ENCODE measurements at regions not wholly inside any gene's neighbourhood (a gene's known extent, or its start where the extent isn't known, plus 50 kb on each side); places are given as distances from the start of the nearest gene placed in this dataset.
"Not testable (repeated sequence)": the region's sequence is repeated elsewhere in the genome, so short reads cannot be mapped to it uniquely, and the experiment has no call there.

DNA sequence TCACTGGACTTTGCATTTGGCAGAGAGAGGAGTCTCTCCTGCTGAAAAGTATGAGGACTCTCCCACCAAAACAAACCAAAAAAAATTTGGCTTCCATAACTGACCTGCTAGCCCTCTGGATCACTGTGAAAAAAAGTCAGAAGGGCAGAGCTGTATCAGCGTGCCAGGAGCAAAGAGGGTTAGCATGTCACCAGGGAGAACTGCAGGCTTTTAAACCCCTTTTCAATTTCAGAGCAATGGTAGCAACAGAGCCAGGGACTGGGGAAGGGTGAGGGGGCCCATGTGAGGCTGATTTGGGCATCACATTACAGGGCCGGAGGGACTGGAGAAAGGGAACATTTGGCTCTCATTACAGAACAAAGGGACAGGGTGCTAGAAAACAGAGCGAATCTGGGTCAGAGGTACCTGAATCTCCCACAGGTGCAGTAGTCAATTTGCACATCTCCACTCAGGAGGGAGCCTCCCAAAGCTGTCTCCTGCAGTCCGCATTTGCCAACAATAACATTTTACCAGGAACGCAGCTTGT, 185.7 kb upstream of the EYA4 start:
- no peak for DNase-seq

DNA sequence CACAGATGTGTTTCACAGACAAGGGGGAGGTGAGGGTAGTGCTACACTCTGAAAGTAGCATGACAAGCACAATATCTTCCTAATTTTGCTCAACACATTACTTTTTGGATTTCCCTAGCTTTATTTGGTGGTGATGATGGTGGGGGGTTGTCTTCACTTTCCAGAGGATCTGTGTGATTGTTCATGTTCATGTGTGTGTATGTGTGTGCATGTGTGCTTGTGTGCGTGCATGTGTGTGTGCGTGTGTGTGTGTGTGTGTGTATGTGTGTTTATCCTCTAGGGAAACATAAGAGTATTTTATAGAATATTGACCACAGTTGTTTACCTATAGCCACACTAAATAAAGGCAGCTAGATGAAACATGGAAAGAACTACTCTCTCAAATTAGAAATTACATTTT, 183.8 kb upstream of the EYA4 start:
- DNase-seq, result no peak

DNA sequence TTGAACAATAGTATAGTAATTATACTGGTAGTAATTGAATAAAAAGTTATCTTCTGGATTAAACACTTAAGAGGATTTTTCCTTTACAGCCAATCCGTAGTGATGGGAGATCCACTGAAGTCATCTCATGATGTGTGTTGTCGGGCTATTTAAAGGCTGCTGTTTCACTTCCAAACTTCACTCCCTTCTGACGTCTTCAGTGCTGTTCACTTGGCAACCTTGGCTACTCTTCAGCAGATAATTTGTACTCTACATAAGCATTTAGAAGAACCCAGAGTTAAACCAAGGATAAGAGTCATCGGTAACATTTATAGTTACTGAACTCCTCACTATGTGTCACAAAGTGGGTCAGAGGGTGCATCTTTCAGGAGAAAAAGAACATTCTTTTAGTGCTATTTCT, 179.1 kb upstream of the EYA4 start:
- DNase-seq, result no peak

GRCh38 chr6:133062696-133063306, 178.4 kb upstream of the EYA4 start:
- DNase-seq, result no peak

DNA sequence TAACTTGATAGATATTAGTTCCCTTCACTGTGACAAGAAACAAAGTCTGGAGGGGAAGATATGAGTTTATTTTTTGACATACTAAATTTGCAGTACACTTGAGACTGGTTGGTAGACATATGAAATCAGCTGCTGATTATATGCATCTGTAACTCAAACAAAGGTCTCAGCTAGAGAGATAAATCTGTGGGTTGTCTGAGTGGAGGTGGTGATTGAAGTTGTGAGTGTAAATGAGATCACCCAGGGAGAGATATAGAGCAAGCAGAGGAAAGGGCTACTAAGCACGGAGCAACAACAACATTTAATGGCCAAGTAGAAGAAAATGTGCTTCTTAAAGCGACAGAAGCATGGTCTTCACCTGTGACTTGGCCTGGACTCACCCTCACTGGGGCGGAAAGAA, 173.2 kb upstream of the EYA4 start:
- DNase-seq, result no peak

- DNase-seq, result no peak
Measured at GRCh38 chr6:133070410-133071043, 170.6 kb upstream of the EYA4 start.

- no peak for DNase-seq
Measured at GRCh38 chr6:133079901-133080300, 161.3 kb upstream of the EYA4 start.

- no peak for DNase-seq
Measured at GRCh38 chr6:133083248-133083967, 157.7 kb upstream of the EYA4 start.

DNA sequence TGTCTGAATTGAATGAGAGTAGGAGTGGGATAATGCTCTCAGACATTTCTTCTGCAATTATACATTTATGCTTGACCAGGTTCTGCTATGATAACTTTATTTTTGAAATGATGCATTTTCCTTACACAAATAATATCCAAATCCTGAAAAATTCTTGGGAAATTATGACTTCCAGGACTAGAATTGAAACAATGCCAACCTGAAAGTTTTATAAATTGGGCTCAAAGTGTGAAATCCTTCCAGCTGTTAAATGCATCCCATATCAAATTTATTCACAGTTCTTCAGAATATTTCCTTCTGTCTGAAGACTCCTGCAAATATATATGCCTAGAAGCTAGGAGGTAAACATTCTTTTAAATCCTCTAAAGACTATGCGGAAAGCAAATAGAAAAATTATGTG, 155.7 kb upstream of the EYA4 start:
- DNase-seq, result no peak

DNA sequence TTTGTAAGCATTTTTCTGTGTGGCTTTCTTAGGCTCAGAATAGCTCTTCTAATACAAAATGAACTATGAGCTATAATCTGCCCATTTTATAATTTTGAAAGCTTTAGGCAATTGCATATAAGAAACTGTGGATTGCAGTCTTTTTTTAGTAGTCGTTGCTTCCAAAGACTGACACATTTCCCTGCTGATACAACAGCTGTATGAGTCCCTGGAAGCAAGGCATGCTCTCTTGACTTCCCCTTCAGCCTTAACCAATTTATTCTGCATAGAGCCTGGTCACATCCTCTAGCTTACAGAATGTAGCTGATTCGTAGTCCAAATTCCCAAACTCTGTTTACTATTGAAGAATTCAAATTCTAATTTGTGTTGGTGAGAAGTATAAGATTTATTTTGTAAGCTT, 155.3 kb upstream of the EYA4 start:
- DNase-seq, result no peak

GRCh38 chr6:133088931-133089695, 152.0 kb upstream of the EYA4 start:
- DNase-seq, result no peak

- no peak for DNase-seq
Measured at GRCh38 chr6:133092199-133092598, 149.0 kb upstream of the EYA4 start.

- DNase-seq, result no peak
Measured at GRCh38 chr6:133092771-133093170, 148.4 kb upstream of the EYA4 start.

- DNase-seq, result not testable (repeated sequence)
Measured at GRCh38 chr6:133093211-133093610, 147.9 kb upstream of the EYA4 start.

GRCh38 chr6:133093956-133094355, 147.2 kb upstream of the EYA4 start:
- no peak for DNase-seq

DNA sequence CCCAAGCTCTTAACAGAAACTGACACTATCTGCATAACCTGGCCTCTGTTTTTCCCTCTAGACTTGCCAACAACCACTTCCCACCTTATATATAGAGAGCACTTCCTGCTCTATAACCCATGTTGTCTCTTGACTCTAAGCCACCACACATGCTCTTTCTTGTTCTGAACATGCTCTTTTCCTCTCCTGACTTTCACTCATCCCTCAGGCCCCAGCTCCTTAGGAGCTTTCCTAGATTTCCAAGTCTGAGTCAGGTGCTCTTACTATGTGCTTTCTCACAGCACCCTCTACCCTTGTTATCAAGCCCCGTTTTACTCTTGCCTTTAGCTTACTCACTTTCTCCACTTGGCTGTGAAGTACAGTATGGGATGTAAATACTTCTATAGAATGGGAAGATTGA, 143.9 kb upstream of the EYA4 start:
- DNase-seq, result no peak

GRCh38 chr6:133099573-133099972, 141.6 kb upstream of the EYA4 start:
- no peak for DNase-seq

DNA sequence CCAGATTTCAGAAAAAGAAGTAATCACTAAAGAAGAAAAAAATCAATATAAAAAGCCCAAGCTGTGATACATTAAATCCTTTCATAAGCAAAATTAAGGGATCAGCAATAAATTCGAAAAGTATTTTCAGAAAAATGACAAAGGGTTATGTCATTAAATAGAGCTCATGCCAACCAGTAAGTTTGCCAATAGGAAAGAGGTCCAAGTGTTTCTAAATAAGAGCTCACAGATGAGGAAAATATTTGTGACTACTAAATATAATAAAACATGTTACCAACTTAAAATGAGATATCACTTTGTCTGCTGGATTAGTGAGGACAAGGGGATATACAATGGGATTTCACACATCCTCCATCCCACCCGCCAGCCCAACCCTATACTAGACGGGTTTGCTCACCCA, 140.3 kb upstream of the EYA4 start:
- DNase-seq, result no peak

DNA sequence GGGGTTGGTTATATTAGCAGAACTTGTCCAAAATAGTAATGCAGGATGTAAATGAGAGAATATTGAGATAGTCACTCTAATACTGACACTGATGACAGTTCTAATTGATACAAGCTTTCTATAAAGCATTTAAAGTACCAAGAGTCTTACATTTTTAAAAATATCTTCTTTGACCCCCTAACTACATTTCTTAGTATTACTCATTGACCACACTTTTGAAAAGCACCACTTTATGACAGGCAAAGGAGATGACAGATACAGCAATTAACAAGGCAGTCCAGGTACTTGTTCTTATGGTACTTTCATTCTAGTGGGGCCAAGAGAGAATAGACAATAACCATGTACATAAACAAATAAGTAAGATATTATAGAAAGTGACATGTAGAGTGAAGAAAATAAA, 139.4 kb upstream of the EYA4 start:
- no peak for DNase-seq

GRCh38 chr6:133106934-133107333, 134.2 kb upstream of the EYA4 start:
- DNase-seq, result no peak

DNA sequence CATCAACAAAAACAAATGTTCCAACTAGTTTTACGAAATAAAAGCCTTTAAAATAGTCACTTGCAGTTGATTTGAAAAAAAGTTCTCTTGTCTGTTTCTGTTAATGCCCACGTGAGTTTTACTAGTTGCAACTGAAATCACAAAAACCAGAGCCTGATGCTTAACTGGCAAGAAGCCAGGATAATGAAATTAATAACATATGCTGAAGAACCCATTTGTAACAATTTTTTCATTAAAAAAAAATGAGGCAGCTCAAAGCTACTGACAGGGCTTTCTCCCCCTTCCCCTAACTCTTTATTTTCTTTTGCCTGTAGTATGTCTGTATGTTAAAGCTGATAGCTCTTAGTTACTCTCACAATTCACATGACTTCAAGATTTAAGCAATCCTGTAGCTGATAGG, 132.7 kb upstream of the EYA4 start:
- no peak for DNase-seq

GRCh38 chr6:133114973-133115372, 126.2 kb upstream of the EYA4 start:
- DNase-seq, result no peak

DNA sequence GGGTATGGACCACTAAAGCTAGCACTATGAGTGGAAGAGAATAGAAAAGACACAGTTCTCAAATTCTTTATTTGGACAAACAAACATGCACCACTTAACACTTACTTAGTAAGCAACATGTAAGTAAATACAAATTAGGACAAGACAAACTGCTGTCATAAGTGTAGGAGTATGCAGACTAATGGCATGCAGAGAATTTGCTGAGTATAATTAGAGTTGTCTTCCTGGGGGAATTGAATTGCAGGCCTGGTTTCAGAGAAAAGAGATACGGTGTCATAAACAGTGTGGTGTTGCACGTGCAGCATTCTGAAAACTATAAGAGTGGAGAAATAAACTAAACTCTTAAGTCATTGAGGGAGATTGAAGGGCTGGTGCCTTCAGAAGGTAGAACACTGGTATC, 125.2 kb upstream of the EYA4 start:
- no peak for DNase-seq

DNA sequence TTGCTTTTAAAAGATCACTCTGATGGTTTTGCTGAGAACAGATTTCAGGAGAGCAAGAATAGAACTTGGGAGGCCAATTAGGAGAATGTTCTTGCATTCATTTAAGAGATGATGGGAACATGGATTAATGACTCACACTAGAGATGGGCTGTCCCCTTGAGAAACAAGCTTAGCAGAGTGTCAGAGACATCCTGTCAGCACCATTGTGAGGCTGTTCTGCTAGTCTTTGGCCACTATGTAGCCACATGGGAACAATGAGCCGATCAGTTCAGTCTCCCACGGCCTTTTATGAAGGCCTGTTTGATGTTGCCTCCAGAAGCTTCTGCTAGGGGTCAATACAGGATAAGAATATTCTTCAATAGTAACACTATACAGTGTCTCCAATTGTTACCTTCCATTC, 113.0 kb upstream of the EYA4 start:
- DNase-seq, result no peak

Measured in KG1 (cell line).